Spinal cord (tissue), 9 donors: ENCODE measurements at regions not wholly inside any gene's neighbourhood (a gene's known extent, or its start where the extent isn't known, plus 50 kb on each side); places are given as distances from the start of the nearest gene placed in this dataset.

ENCODE experiments used
- DNase-seq, 6 donors: peaks; one replicate each; pipeline versions ENCODE4 v3.0.0 to v3.0.0-alpha.2; 2013 to 2015; ENCODE audit warnings: low spot score in 6 of 6, low read depth in 4 of 6
- H3K27ac ChIP-seq: one replicate; pipeline ENCODE4 v1.5.1; 2013; ENCODE audit warnings: low read depth, low read length, control low read depth
- H3K27me3 ChIP-seq: one replicate; pipeline ENCODE4 v1.6.1; 2013; ENCODE audit warnings: low read length; ENCODE audit not compliant: control insufficient read depth, insufficient read depth
- H3K36me3 ChIP-seq: one replicate; pipeline ENCODE4 v1.6.1; 2013; ENCODE audit warnings: low read length; ENCODE audit not compliant: control insufficient read depth, insufficient read depth
- H3K4me1 ChIP-seq: one replicate; pipeline ENCODE4 v1.6.1; 2013; ENCODE audit warnings: low read length; ENCODE audit not compliant: control insufficient read depth, insufficient read depth
- H3K4me3 ChIP-seq: one replicate; pipeline ENCODE4 v1.5.1; 2013; ENCODE audit warnings: low read depth, low read length, control low read depth
- H3K9me3 ChIP-seq: one replicate; pipeline ENCODE4 v1.6.1; 2013; ENCODE audit warnings: low read length; ENCODE audit not compliant: control insufficient read depth, insufficient read depth
- WGBS: methylation state at CpG from one replicate; pipeline ENCODE4 v1.1.5; 2013; ENCODE audit warnings: missing lambda C conversion rate; ENCODE audit not compliant: insufficient coverage; 5-methylcytosine and 5-hydroxymethylcytosine counted together
- donor health status: healthy.

GRCh38 chr6:114785235-114786127, 442.7 kb upstream of the HS3ST5 start:
- no peak for DNase-seq
- no peak overlapping the region for H3K4me3 ChIP-seq
- 100% methylated on average over 1 of the region's 1 CpG for WGBS
- H3K27ac ChIP-seq = no peak overlapping the region
- no peaks in the 10 kb centered on the region for H3K36me3 ChIP-seq
- no peaks in the 10 kb centered on the region for H3K9me3 ChIP-seq
- no peaks in the 10 kb centered on the region for H3K4me1 ChIP-seq
- no peaks in the 10 kb centered on the region for H3K27me3 ChIP-seq

DNA sequence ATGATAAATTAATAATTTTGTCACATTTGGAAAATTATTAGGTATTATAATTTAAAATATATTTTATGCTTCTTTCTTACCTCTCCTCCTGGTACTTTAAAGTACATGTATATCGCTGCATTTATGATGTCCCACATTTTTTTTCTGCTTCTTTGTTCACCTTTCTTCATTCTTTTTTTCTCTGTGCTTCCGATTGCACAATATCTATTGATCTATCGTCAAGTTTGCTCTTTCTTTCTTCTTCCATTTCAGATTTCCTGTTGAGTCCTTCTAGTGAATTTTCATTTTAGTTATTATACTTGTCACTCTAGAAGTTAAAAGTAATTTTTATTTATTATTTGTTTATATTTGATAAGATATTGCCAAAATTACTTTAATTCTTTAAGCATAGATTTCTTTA, 441.0 kb upstream of the HS3ST5 start:
- Histone ChIP-seq H3K27me3 (no peaks in the 10 kb centered on the region), H3K4me3 (no peak overlapping the region), H3K27ac (no peak overlapping the region), H3K4me1 (no peaks in the 10 kb centered on the region), H3K36me3 (no peaks in the 10 kb centered on the region), H3K9me3 (no peaks in the 10 kb centered on the region)
- WGBS = 83% methylated on average over 1 of the region's 3 CpGs
- no peak for DNase-seq

- H3K27ac ChIP-seq = no peak overlapping the region
- H3K4me3 ChIP-seq = no peak overlapping the region
- H3K4me1 ChIP-seq = no peaks in the 10 kb centered on the region
- no peak for DNase-seq
- no peaks in the 10 kb centered on the region for H3K27me3 ChIP-seq
- no peaks in the 10 kb centered on the region for H3K9me3 ChIP-seq
- H3K36me3 ChIP-seq = no peaks in the 10 kb centered on the region
Observed at GRCh38 chr6:114783083-114783482, 440.3 kb upstream of the HS3ST5 start.

- no peaks in the 10 kb centered on the region for H3K4me1 ChIP-seq
- H3K9me3 ChIP-seq = no peaks in the 10 kb centered on the region
- DNase-seq = no peak
- H3K27ac ChIP-seq = no peak overlapping the region
- WGBS = no CpG with 5 or more reads among the region's 2 CpGs
- no peak overlapping the region for H3K4me3 ChIP-seq
- H3K27me3 ChIP-seq = no peaks in the 10 kb centered on the region
- H3K36me3 ChIP-seq = no peaks in the 10 kb centered on the region
Observed at GRCh38 chr6:114764866-114765265, 422.0 kb upstream of the HS3ST5 start.

- no peaks in the 10 kb centered on the region for H3K27me3 ChIP-seq
- DNase-seq = peak in 5 of 6 donors; percentile 1 to 76 (median 6)
- no peak overlapping the region for H3K27ac ChIP-seq
- H3K4me1 ChIP-seq = no peaks in the 10 kb centered on the region
- 40% methylated on average over 1 of the region's 4 CpGs for WGBS
- no peaks in the 10 kb centered on the region for H3K36me3 ChIP-seq
- no peak overlapping the region for H3K4me3 ChIP-seq
- H3K9me3 ChIP-seq = no peaks in the 10 kb centered on the region
Observed at GRCh38 chr6:114762145-114762544, 419.3 kb upstream of the HS3ST5 start.

GRCh38 chr6:114747995-114748625, 405.3 kb upstream of the HS3ST5 start:
- no CpG with 5 or more reads among the region's 6 CpGs for WGBS
- Histone ChIP-seq H3K4me1 (no peaks in the 10 kb centered on the region), H3K27ac (no peak overlapping the region), H3K4me3 (no peak overlapping the region), H3K27me3 (no peaks in the 10 kb centered on the region), H3K36me3 (no peaks in the 10 kb centered on the region), H3K9me3 (no peaks in the 10 kb centered on the region)
- peak; percentile 28 to 90 (median 42) for DNase-seq

DNA sequence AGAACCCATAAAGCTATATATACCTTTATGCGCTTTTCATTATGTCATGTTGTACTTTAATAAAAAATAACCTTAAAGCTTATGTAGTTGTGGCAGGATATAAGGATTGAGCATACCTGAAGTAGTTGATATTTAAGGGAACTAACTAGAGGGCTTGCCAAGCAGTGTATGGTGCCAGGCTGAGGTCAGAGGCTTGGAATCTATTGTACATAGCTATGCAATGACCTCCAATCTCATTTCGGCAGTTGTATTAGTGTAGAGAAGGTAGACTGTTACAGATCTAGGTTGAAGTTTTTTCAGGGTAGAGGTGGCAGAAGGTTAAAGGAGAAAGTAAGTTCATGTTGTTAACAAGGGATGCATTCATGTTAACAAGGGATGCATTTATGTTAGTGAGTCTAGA, 397.7 kb upstream of the HS3ST5 start:
- Histone ChIP-seq H3K4me3 (no peak overlapping the region), H3K36me3 (no peaks in the 10 kb centered on the region), H3K4me1 (no peaks in the 10 kb centered on the region), H3K27ac (no peak overlapping the region), H3K9me3 (no peaks in the 10 kb centered on the region), H3K27me3 (no peaks in the 10 kb centered on the region)
- no peak for DNase-seq
- WGBS = no CpG with 5 or more reads among the region's 2 CpGs

- WGBS = no CpG with 5 or more reads among the region's 1 CpG
- no peaks in the 10 kb centered on the region for H3K9me3 ChIP-seq
- DNase-seq = peak in 1 of 6 donors; percentile 27
- H3K4me1 ChIP-seq = no peaks in the 10 kb centered on the region
- H3K27me3 ChIP-seq = no peaks in the 10 kb centered on the region
- H3K36me3 ChIP-seq = no peaks in the 10 kb centered on the region
- H3K4me3 ChIP-seq = no peak overlapping the region
- H3K27ac ChIP-seq = no peak overlapping the region
Observed at GRCh38 chr6:114739656-114740055, 396.8 kb upstream of the HS3ST5 start.

- Histone ChIP-seq H3K27me3 (no peaks in the 10 kb centered on the region), H3K27ac (no peak overlapping the region), H3K36me3 (no peaks in the 10 kb centered on the region), H3K4me1 (no peaks in the 10 kb centered on the region), H3K4me3 (no peak overlapping the region), H3K9me3 (no peaks in the 10 kb centered on the region)
- DNase-seq = no peak
- WGBS = no CpG with 5 or more reads among the region's 5 CpGs
Observed at GRCh38 chr6:114735025-114735735, 392.4 kb upstream of the HS3ST5 start.
